ENCODE measurements at regions not wholly inside any gene's neighbourhood (a gene's known extent, or its start where the extent isn't known, plus 50 kb on each side); places are given as distances from the start of the nearest gene placed in this dataset.

GRCh38 chr13:86464193-86464592 lies 665.0 kb upstream of the SLITRK6 start:
- TF ChIP-seq EP300 (IDR thresholded peaks at IDR 0.05) (no peak), CTCF (IDR thresholded peaks at IDR 0.05) (no peak), POLR2A (IDR thresholded peaks at IDR 0.05) (no peak)
